NCI-H1092 (cell line): ENCODE measurements at regions not wholly inside any gene's neighbourhood (a gene's known extent, or its start where the extent isn't known, plus 50 kb on each side); places are given as distances from the start of the nearest gene placed in this dataset.

ENCODE experiments used
- DNase-seq: peaks from one replicate; lab custom pipeline; 2025; lab: John Stamatoyannopoulos, UW

DNA sequence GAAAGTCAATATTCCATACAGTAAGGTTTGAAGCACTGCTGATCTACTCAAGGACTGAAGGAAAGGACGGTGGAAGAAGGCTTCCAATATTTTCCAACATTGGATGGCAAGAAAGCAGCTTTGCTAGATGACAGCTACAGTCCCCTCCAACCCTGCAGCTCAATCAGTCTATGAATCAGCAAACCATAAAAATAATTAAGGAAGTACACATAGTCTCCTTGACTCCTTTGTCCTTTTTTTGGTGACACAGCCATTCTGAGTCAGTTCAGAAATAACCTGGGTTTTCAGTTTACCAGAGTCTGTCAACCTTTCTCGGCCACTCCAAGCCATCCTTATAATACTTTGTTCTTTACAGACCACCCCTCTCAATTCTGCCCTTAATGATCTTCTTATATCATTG, 232.5 kb downstream of the IBTK start:
- DNase-seq, result no peak

DNA sequence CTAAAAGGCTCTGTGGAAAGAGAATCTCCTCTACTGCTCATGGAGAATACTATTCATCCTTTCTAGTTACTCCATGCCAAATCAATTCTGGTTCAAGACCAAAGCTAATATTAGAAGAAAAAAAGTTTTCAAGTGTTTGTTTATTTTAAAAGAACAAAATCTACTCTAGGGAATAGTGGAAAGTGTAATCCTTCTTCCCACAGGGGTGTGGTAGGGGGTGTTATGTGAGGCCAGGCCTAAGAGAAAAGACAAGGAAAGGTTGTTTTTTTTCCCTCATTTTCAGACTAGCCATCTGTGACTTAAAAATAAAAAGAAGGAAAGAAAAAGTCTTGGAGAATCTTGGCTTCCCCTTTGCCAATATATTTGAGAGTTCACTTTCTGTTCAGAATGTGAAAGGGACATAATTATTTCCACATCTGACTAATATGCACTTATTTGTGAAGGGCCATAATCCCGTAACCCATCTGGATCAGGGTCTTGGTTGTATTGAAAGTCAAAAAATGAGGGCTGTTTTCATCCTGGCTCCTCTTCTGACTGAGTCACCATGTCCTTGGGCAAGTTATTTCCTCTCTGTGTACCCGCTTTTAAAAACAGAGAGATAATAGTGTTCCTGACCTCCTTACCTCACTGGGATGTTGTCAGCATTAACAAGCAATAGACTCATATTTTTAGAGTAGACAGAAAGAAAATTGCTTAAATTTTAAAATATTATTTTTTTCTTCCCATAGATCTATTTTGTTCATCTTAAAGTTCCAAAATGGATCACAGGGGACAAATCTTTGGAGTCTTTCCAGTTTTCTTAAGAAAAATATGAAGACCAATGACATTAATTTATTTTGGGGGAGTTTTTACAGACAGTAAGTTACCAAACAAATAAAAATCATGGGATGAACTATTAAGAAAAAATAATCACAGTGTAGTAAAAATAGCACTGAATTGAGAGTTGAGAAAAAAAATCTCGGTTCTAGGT, 233.7 kb downstream of the IBTK start:
- DNase-seq, result no peak

DNA sequence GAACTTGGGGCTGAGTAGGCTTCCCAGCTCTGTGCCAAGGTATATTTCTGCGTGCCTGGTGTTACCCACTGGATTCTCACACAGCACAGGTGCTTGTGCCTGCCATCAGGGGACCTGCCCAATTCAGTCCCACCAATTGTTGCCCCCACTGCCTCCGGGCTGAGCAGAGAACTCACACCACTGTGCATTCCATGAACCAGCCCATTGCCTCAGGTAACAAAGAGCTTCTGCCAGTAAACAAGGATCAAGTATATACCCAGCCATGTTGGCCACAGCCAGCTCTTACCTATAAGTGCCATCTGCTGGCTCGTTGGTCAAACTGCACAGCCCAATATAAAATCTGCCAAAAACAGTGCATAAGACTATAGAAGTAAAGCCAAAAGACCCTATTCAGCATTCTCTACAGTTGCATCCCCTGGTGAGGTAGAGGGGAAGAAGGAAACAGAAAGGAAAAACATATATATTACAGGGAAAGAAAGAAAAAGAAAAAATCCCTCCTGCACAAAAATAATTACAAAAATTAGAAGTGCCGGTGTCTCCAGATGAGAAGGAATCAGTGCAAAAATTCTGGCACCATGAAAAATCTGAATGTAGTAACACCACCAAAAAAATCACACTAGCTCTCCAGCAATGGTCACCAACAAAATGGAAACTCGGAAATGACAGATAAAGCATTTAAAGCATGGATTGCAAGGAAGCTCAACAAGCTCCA, 241.4 kb downstream of the IBTK start:
- DNase-seq, result no peak

DNA sequence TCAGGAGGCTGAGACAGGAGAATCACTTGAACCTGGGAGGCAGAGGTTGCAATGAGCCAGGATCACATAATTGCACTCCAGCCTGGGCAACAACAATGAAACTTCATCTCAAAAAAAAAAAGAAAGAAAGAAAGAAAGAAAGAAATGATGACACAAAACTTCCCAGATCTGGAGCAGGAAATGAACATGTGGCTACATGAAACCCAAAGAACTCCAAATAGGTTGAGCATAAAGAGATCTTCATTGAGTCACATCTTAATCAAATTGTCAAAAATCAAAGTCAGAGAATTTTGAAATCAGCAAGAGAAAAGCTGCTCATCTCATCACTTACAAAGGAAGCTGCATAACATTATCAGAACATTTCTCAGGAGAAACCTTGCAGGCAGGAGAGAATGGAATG, 247.0 kb downstream of the IBTK start:
- DNase-seq, result no peak

DNA sequence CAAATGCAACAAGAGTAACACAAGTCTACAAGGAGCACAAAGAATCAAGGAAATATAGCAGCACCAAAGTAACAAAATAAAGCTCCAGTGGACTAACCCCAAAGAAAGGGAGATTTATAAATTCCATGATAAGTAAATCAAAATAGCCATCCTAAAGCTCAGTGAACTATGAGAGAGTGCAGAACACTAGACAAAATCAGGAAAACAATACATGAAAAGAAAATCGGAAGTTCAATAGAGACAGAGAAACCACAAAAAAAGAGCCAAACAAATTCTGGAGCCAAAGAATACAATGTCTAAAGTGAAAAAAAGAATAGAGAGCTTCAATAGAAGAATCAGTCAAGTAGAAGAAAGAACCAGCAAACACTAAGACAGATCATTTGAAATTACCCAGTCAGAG, 247.3 kb upstream of the TENT5A start:
- no peak for DNase-seq

DNA sequence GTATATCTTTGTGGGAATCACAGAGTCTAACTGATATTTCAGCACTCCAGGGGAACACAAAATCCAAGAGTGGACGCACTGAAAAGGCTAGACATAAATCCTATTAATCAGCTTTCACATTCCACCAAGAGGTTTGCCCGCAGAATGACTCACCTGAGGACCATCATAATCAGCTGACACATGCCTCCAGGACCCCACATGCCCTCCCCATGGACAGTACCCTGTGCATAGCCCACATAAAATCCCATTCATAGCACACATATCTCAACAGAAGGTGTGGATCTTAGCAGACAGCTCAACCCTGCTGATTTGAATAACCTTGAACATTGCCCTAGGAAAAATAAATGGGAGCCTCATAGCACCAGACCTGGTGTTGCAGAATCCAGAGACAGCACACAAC, 246.8 kb upstream of the TENT5A start:
- no peak for DNase-seq

DNA sequence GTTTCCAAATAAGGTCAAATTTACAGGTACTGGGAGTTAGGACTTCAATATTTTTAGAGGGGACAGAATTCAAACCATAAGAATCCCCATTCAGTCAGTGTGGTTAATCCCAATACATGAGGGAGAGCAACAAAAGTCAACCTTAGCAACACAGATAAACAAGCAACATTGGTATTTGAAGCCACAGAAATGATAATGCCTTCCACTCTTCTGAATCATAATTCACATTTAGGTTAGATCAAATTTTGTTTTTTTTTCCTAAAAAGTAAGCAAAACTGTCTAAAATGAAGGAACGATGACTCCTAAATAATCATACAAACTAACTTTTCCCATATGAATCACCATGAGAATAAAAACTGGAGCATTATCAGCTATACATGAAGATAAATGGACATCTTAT, 246.0 kb upstream of the TENT5A start:
- DNase-seq, result no peak

DNA sequence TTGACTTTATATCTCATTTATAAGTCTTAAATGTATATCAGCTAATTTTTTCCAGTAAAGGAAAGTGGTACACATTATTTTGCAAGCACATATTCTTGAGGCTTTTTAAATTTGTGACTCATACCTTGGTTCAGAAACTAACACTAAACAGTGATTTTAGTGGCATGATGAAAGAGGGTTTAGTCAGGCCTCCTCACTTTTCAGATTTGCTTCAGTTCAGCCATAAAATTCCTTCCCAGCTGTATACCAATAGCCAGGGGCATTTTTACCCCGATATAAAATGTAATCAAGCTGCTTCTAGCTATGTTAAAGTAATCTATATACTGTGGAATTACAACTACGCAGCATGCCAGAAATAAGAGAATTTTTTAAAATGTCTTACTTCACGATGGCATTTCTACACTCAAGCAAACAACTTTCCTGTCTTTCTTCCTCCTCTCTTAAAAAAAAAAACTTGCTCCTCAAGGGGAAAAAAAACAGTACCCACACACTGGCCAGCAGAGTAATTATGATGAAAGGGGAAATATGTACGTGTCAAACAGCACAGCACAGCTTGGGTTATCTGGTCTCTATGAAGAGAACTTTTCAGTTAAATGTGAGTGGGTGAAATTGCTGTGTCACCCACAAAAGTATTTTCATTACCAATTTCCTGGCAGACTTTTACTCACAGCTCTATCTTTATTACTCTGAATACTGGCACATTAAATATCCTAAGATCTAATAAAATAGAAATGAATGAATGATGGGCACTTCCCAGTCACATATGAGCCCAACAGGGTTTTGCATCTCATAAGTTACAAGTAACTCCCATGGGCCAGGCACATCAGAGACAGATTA, 244.8 kb upstream of the TENT5A start:
- no peak for DNase-seq

DNA sequence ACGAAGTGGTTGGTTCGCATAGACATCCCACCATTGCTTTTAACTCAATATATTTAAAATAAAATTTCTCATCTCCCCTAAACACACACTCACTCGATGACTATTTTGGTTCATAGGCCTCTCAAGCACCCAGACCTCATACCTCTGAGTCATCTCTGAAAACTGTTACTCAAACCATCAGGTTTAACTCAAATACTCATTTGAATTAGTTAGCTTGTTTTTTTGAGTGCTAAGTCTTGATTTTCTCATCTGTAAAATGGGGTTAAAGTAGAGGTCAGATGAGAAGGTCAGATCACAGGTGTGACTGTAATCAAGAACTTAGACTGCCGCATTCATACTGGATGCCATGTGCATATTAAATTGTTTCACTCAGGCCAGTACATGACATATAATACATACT, 243.9 kb upstream of the TENT5A start:
- DNase-seq, result no peak

DNA sequence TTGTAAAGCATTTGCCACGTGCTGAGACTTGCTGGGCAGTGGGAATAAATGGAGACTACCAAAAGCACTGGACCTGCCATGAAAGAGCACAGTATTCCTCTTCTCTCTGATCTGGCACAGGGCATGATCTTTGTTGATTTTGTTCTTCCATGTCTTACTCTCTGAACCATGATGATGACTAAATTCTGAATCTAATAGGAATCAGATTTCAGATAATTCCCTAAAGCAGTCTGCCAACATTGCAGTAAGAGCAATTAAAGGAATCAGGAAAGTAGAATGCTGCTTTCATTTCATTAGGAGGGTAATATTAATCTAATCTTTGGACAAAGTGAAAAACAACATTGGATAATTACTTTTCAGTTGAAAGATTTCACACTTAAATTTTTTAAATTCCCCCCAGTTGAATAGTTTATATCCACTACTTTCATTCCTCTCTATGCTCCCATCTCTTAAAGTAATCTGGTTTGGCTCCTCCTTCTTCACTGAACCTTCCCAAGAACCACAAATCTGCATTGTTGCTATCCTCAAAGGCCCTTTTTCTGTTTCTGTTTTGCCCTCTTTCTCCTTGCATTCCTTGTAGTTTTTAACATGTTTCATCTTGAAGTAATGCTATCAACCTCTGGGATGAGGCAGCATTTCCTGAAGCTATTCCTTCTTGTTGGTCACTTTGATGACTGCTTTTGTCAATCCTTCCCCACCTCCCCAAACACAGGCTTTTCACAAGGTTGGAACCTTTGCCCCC, 243.2 kb upstream of the TENT5A start:
- no peak for DNase-seq

DNA sequence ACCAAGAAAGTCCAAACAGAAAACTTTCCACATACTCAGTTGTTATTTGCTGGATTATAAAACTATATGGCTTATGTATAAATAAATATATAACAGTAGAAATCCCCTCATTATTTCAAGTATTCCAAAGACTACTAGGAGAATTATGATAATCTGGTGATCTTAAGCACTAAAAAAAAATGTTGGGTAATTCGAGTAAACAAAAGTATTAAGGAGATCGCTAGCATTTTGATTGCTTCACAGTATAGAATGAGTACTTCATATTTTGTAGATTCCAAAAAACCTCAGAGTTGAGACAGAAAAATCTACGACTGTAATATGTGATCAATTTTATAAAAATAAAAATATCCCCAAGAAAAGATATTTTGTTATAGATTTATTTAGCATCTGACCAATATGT, 236.4 kb upstream of the TENT5A start:
- DNase-seq, result no peak

DNA sequence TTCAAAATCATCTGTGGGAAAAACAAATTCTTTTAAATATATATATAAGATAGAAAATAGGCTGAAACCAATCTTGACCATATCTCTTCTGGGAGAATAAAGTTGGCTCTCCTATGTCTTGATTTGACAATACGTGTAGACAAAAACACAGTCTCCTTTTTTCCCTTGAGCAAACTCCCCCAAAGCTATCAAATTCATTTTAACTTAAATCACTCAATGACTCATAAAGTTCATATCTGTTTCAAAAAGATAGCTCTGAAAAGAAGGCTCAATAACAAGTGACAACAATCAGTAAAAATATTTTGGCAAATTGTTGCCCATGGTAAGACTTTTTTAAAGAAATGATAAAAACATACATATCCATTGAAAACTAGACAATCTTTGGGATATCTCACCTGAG, 236.0 kb upstream of the TENT5A start:
- no peak for DNase-seq

DNA sequence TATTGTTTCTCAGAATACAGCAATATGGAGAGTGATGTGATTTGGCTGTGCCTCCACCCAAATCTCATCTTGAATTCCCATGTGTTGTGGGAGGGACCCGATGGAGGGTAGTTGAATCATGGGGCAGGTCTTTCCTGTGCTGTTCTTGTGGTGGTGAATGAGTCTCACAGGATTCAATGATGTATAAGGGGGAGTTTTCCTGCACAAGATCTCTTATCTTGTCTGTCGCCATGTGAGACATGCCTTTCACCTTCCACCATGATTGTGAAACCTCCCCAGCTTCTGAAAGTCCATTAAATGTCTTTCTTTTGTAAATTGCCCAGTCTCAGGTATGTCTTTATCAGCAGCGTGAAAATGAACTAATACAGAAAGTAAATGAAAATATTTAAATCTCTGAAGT, 234.8 kb upstream of the TENT5A start:
- DNase-seq, result no peak

DNA sequence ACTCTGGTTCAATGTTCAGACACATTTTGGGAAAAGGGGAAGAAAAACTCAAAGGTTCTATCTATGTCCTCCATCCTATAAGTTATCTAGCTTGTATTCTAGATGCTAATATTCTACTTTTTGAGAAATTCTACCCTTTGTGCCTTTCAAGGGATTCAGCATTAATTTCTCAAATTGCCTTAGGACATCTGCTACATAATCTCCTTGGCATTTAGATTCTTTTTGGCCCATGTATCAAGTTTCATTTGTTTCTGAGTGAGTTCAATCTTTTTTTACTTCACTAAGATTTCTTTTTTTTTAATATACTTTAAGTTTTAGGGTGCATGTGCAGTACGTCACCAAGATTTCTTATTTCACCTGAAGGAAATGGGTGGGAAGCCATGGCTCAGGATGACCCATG, 232.7 kb upstream of the TENT5A start:
- DNase-seq, result no peak

DNA sequence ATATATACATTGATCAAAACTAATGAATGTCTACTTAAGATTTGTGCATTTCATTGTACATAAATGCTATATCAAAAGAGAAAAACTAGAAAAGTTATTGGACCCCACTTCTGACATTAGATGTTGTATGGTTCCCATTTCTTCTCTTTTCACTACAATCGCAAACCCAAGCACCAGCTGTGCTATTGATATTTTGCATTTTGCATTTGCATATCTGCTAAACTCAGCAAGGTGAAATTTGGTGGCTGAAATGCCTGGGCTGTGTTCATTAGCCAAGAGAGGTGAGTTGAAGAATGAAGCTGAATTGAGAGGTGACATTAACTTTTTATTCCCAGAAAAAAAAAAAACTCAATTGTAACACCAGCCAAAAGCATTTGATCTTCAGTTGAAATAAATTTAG, 232.1 kb upstream of the TENT5A start:
- no peak for DNase-seq

DNA sequence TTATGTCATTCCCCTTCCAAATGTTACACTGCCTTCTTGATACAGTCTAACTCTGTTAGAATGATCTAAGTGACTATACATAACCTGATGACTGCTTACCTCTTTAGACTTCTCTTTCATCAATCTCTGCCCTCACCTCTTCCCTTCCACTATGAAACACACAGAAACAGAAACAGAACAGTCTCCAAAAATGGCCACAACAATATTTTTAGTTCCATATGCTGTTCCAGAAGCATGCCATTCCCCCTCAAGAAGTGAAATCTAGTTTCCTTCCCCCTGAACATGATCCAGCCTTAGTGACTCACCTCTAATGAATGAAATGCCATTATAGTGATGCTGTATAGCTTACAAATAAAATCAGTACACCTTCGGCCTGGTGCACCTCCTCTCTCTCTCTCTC, 229.3 kb upstream of the TENT5A start:
- no peak for DNase-seq

DNA sequence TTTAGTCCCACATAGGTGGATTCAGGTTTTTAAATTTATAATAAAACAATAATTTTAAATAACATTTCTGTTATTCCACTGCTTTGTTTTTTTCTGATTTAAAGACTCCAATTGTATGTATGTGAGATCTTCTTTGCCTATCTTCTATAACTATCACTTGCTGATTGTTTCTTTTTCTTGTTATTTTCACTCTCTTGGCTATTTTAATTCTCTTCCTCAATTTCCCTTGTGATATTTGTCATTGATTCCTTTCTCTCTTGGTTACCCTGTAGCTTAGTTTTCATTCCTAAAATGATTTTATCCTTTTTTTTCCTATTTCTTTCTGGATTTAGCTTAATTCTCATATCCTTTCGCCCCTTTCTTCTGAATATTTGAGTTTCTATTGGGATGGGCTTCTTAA, 227.3 kb upstream of the TENT5A start:
- DNase-seq, result no peak

DNA sequence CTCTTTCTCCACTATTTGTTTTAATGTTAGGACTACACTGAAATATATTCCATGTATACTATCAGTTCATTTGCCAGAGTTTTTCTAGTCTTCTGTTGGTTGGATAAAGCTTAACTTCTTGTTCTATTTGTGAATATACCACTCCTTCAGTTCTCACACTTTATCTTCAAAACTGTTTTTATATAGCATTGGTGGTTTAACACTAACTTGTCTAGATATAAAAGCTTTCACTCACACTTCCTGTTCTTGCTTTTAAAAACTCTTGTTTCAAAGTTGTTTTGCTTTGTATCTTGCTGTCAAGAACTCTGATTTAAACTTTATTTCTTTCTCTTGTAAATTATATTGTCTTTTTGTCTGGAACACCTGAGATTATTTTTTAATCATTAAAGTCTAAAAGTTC, 226.8 kb upstream of the TENT5A start:
- no peak for DNase-seq

DNA sequence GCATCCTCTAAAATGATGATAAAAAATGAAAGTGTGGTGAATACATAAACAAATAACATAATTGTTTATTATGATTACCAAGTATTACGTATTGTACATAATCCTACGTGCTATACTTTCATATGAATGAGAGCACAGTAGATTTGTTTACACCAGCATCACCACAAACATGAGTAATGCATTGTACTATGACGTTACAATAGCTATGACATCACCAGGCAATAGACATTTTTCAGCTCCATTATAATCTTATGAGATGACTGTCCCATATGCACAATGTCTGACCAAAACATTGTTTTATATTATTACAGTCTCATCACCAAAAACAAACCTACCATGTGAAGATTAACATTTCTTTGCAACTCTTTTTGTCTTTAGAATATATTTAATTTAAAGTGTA, 225.7 kb upstream of the TENT5A start:
- DNase-seq, result no peak

DNA sequence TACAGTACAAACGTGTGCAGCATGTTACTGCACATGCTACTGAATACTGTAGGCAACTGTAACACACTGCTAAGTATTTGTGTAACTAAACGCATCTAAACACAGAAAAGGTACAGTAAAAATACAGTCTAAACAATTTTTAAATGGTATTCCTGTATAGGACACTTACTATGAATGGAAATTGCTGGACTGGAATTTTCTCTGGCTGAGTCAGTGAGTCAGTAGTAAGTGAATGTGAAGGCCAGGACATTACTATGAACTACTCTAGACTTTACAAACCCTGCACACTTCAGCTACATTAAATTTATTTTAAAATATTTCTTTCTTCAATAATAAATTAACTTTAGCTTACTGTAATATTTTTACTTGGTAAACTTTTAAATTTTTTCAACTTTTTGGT, 225.0 kb upstream of the TENT5A start:
- no peak for DNase-seq

DNA sequence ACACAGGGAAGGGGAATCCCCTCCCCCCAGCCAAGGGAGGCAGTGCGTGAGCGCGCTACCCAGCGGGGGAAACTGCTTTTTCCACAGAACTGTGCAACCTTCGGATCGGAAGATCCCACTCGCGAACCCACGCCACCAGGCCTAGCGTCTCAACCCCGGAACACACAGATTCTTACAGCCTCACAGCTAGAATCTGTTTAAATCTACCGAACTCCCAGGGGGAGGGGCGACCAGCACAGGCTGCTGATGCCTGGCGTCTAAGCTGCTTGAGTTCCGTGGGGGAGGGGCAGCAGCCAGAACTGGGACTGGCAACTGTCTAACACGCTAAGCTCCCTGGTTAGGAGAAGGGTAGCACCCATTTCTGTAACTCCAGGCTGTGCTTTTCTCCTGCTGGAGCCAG, 217.3 kb upstream of the TENT5A start:
- DNase-seq, result no peak

DNA sequence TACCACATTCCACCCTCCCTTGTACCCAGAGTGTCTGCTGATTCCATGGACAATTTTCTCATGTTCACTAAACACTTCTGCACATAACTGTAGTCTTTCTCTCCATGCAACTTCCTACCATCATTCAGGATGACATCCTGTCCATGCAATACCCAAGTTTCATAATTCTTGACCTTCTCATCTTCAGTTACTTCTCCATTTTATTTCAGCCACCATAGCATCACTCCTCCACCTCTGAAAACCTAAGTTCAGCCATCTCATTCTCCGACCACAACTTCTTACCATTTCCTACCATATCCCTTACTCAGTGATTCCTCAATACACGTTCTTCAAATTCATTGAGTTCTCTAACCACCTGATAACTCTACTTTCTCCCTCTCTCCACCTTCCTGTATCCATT, 216.5 kb upstream of the TENT5A start:
- no peak for DNase-seq
